Neural cell (in vitro differentiated cells): ENCODE measurements at regions not wholly inside any gene's neighbourhood (a gene's known extent, or its start where the extent isn't known, plus 50 kb on each side); places are given as distances from the start of the nearest gene placed in this dataset.

Experiments used
- EP300 ChIP-seq: fragments of 450-650 bp; conservative IDR thresholded peaks from 2 replicates; pipeline ENCODE4 v1.6.1; 2014; ENCODE audit warnings: antibody characterized with exemption, mild to moderate bottlenecking, moderate library complexity; ENCODE audit not compliant: poor library complexity, severe bottlenecking
- POLR2AphosphoS5 ChIP-seq: IDR thresholded peaks from 2 replicates; pipeline ENCODE4 v1.6.1; 2012
- RAD21 ChIP-seq: fragments of 450-650 bp; conservative IDR thresholded peaks from 2 replicates; pipeline ENCODE4 v1.6.1; 2014; ENCODE audit warnings: antibody characterized with exemption, mild to moderate bottlenecking, moderate library complexity
- TAF1 ChIP-seq: IDR thresholded peaks from 2 replicates; pipeline ENCODE4 v1.6.1; 2012; ENCODE audit warnings: low read depth
- TF ChIP-seq, protein P1 (sequence below): fragments of 450-650 bp; IDR thresholded peaks from 2 replicates; pipeline ENCODE4 v1.5.1; 2014; ENCODE audit warnings: antibody characterized with exemption, mild to moderate bottlenecking, moderate library complexity; ENCODE audit not compliant: poor library complexity, severe bottlenecking

DNA sequence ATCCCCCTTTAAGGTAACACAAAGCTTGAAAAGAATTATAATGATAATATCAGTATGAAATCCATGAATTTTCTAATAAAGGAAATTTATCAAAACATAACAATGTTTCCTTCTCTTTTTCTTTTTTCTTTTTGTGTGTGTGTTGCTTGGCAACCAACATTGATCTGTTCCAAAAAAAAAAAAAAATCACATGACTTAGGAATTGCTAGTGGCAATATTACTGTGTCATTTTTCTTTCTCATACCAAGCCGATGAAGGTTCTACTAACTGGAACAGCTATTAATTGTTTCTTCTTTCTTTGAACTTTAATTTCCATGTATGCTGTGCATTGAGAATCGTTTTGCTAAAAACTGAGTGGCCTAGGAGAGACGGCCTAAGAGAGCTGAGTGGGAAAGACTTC lies 317.7 kb upstream of the ONECUT1 start:
- TF ChIP-seq RAD21 (no peak), POLR2AphosphoS5 (no peak), EP300 (no peak), TAF1 (no peak)
- TF ChIP-seq, protein P1, sequence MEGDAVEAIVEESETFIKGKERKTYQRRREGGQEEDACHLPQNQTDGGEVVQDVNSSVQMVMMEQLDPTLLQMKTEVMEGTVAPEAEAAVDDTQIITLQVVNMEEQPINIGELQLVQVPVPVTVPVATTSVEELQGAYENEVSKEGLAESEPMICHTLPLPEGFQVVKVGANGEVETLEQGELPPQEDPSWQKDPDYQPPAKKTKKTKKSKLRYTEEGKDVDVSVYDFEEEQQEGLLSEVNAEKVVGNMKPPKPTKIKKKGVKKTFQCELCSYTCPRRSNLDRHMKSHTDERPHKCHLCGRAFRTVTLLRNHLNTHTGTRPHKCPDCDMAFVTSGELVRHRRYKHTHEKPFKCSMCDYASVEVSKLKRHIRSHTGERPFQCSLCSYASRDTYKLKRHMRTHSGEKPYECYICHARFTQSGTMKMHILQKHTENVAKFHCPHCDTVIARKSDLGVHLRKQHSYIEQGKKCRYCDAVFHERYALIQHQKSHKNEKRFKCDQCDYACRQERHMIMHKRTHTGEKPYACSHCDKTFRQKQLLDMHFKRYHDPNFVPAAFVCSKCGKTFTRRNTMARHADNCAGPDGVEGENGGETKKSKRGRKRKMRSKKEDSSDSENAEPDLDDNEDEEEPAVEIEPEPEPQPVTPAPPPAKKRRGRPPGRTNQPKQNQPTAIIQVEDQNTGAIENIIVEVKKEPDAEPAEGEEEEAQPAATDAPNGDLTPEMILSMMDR = no peak
